H1 (cell line): ENCODE measurements at regions not wholly inside any gene's neighbourhood (a gene's known extent, or its start where the extent isn't known, plus 50 kb on each side); places are given as distances from the start of the nearest gene placed in this dataset.

Experiments used
- CTCF ChIA-PET: fragments of 300-600 bp; sonication (Branson Sonifier 250); formaldehyde crosslinking; loops from one replicate; lab custom pipeline; 2021; ENCODE audit not compliant: partially characterized antibody; lab: Charles Lee
- POLR2A ChIA-PET: fragments of 300-600 bp; sonication (Branson Sonifier 250); formaldehyde crosslinking; loops from one replicate; lab custom pipeline; 2021; ENCODE audit warnings: inconsistent platforms; ENCODE audit not compliant: partially characterized antibody; lab: Charles Lee
- DNase-seq, 2 experiments: peaks; one replicate each; pipeline versions ENCODE4 v3.0.0 to v3.0.0-alpha.2; 2010 to 2022; ENCODE audit warnings: low spot score in 2 of 2, low read depth in 1 of 2, mixed read lengths in 1 of 2
- FAIRE-seq: peaks from 2 replicates; lab custom pipeline; 2011; peaks lifted over from hg19 to GRCh38; lab: Jason Lieb, UNC
- H2AFZ ChIP-seq: 2 replicates; pipeline ENCODE4 v1.8.1; 2012; ENCODE audit warnings: low read length, inconsistent platforms
- H2AK5ac ChIP-seq: 2 replicates; pipeline ENCODE4 v1.6.1; 2013; ENCODE audit warnings: low read depth, low read length
- H2BK120ac ChIP-seq: replicated peaks from 2 replicates; pipeline ENCODE3; 2013; ENCODE audit warnings: low read depth, low read length, inconsistent platforms
- H2BK12ac ChIP-seq: 2 replicates; pipeline ENCODE4 v1.6.1; 2013; ENCODE audit warnings: low read depth, low read length
- H2BK15ac ChIP-seq: 2 replicates; pipeline ENCODE4 v1.6.1; 2013; ENCODE audit warnings: low read length
- H2BK20ac ChIP-seq: 2 replicates; pipeline ENCODE4 v1.6.1; 2013; ENCODE audit warnings: low read length
- H2BK5ac ChIP-seq: 2 replicates; pipeline ENCODE4 v1.6.1; 2013; ENCODE audit warnings: low read depth, low read length
- H3K14ac ChIP-seq: 2 replicates; pipeline ENCODE4 v1.6.1; 2013; ENCODE audit warnings: inconsistent platforms; ENCODE audit not compliant: insufficient read length
- H3K18ac ChIP-seq: 2 replicates; pipeline ENCODE4 v1.6.1; 2013; ENCODE audit warnings: low read length; ENCODE audit errors: extremely low read depth
- H3K23ac ChIP-seq: 2 replicates; pipeline ENCODE4 v1.6.1; 2013; ENCODE audit warnings: inconsistent platforms; ENCODE audit not compliant: insufficient read length
- H3K23me2 ChIP-seq: 2 replicates; pipeline ENCODE4 v1.6.1; 2013; ENCODE audit warnings: low read depth, low read length
- H3K27ac ChIP-seq: 2 replicates; pipeline ENCODE4 v1.6.1; 2011; ENCODE audit warnings: low read depth, low read length, inconsistent platforms
- H3K27me3 ChIP-seq, 4 experiments: replicated peaks in 1 of 4; 1 replicate in 1 of 4; 2 replicates in 3 of 4; pipeline versions ENCODE4 v1.6.1 to v1.8.1; 2011 to 2013; ENCODE audit warnings: low read length in 3 of 4, mild to moderate bottlenecking in 3 of 4, inconsistent platforms in 2 of 4, mixed read lengths in 2 of 4, moderate library complexity in 1 of 4; ENCODE audit not compliant: control insufficient read depth in 3 of 4, insufficient read depth in 3 of 4; ENCODE audit errors: extremely low read depth in 1 of 4
- H3K36me3 ChIP-seq, 4 experiments: 2 replicates each; pipeline versions ENCODE4 v1.6.1 to v1.8.1; 2011 to 2013; ENCODE audit warnings: mild to moderate bottlenecking in 4 of 4, low read length in 3 of 4, moderate library complexity in 2 of 4, control low read depth in 1 of 4, inconsistent platforms in 1 of 4; ENCODE audit not compliant: insufficient read depth in 4 of 4, control insufficient read depth in 2 of 4
- H3K4ac ChIP-seq: replicated peaks from 2 replicates; pipeline ENCODE3; 2013; ENCODE audit warnings: low read length, low read depth, mixed read lengths, inconsistent platforms; ENCODE audit not compliant: insufficient read length
- H3K4me1 ChIP-seq, 4 experiments: replicated peaks in 1 of 4; 1 replicate in 1 of 4; 2 replicates in 3 of 4; pipeline versions ENCODE4 v1.6.1 to v1.8.1; 2011 to 2013; ENCODE audit warnings: low read length in 3 of 4, inconsistent platforms in 2 of 4, mixed read lengths in 1 of 4; ENCODE audit not compliant: insufficient read depth in 4 of 4, control insufficient read depth in 3 of 4
- H3K4me2 ChIP-seq, 2 experiments: 2 replicates each; pipeline versions ENCODE4 v1.6.1 to v1.8.1; 2011 to 2013; ENCODE audit warnings: low read depth in 2 of 2, low read length in 2 of 2, control low read depth in 1 of 2, inconsistent platforms in 1 of 2, mild to moderate bottlenecking in 1 of 2; ENCODE audit not compliant: insufficient read depth in 1 of 2
- H3K4me3 ChIP-seq, 4 experiments: fragments of 200-600, 300-600 bp in 1 of 4; sonication (generic), shearing (Covaris generic), sonication (Bioruptor Twin) in 1 of 4; 2 replicates each; pipeline versions ENCODE4 v1.5.1 to v1.8.1; 2011 to 2016; ENCODE audit warnings: low read length in 4 of 4, low read depth in 3 of 4, control low read depth in 2 of 4, inconsistent platforms in 2 of 4, mild to moderate bottlenecking in 2 of 4, mixed read lengths in 1 of 4, moderate library complexity in 1 of 4; ENCODE audit not compliant: insufficient read depth in 2 of 4; ENCODE audit errors: extremely low read depth in 1 of 4
- H3K56ac ChIP-seq: replicated peaks from 2 replicates; pipeline ENCODE3; 2013; ENCODE audit warnings: low read depth, mild to moderate bottlenecking, mixed read lengths, low read length, inconsistent platforms; ENCODE audit not compliant: insufficient read length
- H3K79me1 ChIP-seq: 2 replicates; pipeline ENCODE4 v1.6.1; 2013; ENCODE audit warnings: low read depth, low read length, control low read depth
- H3K79me2 ChIP-seq, 2 experiments: 2 replicates each; pipeline versions ENCODE4 v1.6.1 to v1.8.1; 2012 to 2013; ENCODE audit warnings: low read length in 2 of 2, mild to moderate bottlenecking in 2 of 2, inconsistent platforms in 1 of 2; ENCODE audit not compliant: insufficient read depth in 2 of 2, control insufficient read depth in 1 of 2
- H3K9ac ChIP-seq, 4 experiments: replicated peaks in 1 of 4; 1 replicate in 1 of 4; 2 replicates in 3 of 4; pipeline versions ENCODE4 v1.6.1 to v1.8.1; 2011 to 2013; ENCODE audit warnings: low read depth in 3 of 4, low read length in 3 of 4, control low read depth in 2 of 4, mild to moderate bottlenecking in 2 of 4, moderate library complexity in 2 of 4, inconsistent platforms in 1 of 4; ENCODE audit errors: extremely low read depth in 1 of 4
- H3K9me3 ChIP-seq, 2 experiments: 2 replicates each; pipeline versions ENCODE4 v1.6.1 to v1.8.1; 2012 to 2013; ENCODE audit warnings: mild to moderate bottlenecking in 2 of 2, moderate library complexity in 2 of 2, control low read depth in 1 of 2, inconsistent platforms in 1 of 2, low read depth in 1 of 2, low read length in 1 of 2, mixed read lengths in 1 of 2; ENCODE audit not compliant: insufficient read depth in 2 of 2
- H4K20me1 ChIP-seq, 2 experiments: replicated peaks in 1 of 2; 2 replicates each; pipeline versions ENCODE3 to v1.8.1; 2011 to 2013; ENCODE audit warnings: inconsistent platforms in 2 of 2, low read length in 2 of 2, mild to moderate bottlenecking in 1 of 2; ENCODE audit not compliant: insufficient read depth in 2 of 2, control insufficient read depth in 1 of 2
- H4K5ac ChIP-seq: 2 replicates; pipeline ENCODE4 v1.6.1; 2013; ENCODE audit warnings: low read length, low read depth, mixed read lengths, inconsistent platforms; ENCODE audit not compliant: insufficient read length
- H4K8ac ChIP-seq: 2 replicates; pipeline ENCODE4 v1.8.0; 2013; ENCODE audit warnings: mild to moderate bottlenecking, moderate library complexity, low read length, inconsistent platforms; ENCODE audit not compliant: insufficient read depth; ENCODE audit errors: extremely low read depth
- H4K91ac ChIP-seq: replicated peaks from 2 replicates; pipeline ENCODE3; 2013; ENCODE audit warnings: low read length, mixed read lengths, inconsistent platforms; ENCODE audit not compliant: insufficient read length
- ASH2L ChIP-seq: fragments of 200-600, 300-600 bp; sonication (generic); IDR thresholded peaks from one replicate; pipeline ENCODE4 v1.7.1; 2017; ENCODE audit warnings: low read length
- CBX5 ChIP-seq: fragments of 300-800, 300-1000 bp; sonication (generic); IDR thresholded peaks from 2 replicates; pipeline ENCODE4 v1.7.1; 2016; ENCODE audit warnings: antibody characterized with exemption, low read length, low read depth
- CHD1 ChIP-seq: IDR thresholded peaks from 2 replicates; pipeline ENCODE4 v1.6.1; 2012; ENCODE audit warnings: low read depth, low read length, improper control_type of control experiment
- CTCF ChIP-seq, 3 experiments: IDR thresholded peaks; 1 replicate in 2 of 3; 2 replicates in 1 of 3; pipeline versions ENCODE4 v1.5.1 to v1.6.1; 2011; ENCODE audit warnings: low read length in 3 of 3, mild to moderate bottlenecking in 3 of 3, inconsistent platforms in 2 of 3, low read depth in 1 of 3, moderate library complexity in 1 of 3; ENCODE audit not compliant: insufficient read depth in 1 of 3; ENCODE audit errors: control extremely low read depth in 1 of 3
- JUN ChIP-seq: IDR thresholded peaks from 2 replicates; pipeline ENCODE4 v1.6.1; 2011; ENCODE audit warnings: low read depth, mild to moderate bottlenecking, improper control_type of control experiment, low read length
- KDM5A ChIP-seq: fragments of 200-600 bp; IDR thresholded peaks from 2 replicates; pipeline ENCODE4 v1.7.1; 2012; ENCODE audit warnings: mild to moderate bottlenecking, low read length, inconsistent platforms, mixed read lengths
- SP1 ChIP-seq: IDR thresholded peaks from 2 replicates; pipeline ENCODE4 v1.6.1; 2011; ENCODE audit warnings: low read depth, low read length
- SRF ChIP-seq: IDR thresholded peaks from 2 replicates; pipeline ENCODE4 v1.6.1; 2011; ENCODE audit warnings: mild to moderate bottlenecking, low read depth, low read length, moderate library complexity
- TBP ChIP-seq: IDR thresholded peaks from 2 replicates; pipeline ENCODE4 v1.6.1; 2011; ENCODE audit warnings: low read depth, low read length, improper control_type of control experiment
- YY1 ChIP-seq: IDR thresholded peaks from 2 replicates; pipeline ENCODE4 v1.6.1; 2011; ENCODE audit warnings: low read depth, mild to moderate bottlenecking, low read length
- WGBS, 2 experiments: shearing (Covaris generic) in 1 of 2; methylation state at CpG; one replicate each; pipeline versions ENCODE4 v1.1.6 to v1.1.7; 2013 to 2015; ENCODE audit warnings: low lambda C conversion rate in 2 of 2, mixed read lengths in 2 of 2, inconsistent platforms in 1 of 2, low coverage in 1 of 2, missing lambda C conversion rate in 1 of 2; ENCODE audit not compliant: insufficient replicate concordance in 2 of 2, insufficient coverage in 1 of 2, insufficient read length in 1 of 2; ENCODE audit errors: extremely low coverage in 1 of 2, missing lambda C conversion rate in 1 of 2; 5-methylcytosine and 5-hydroxymethylcytosine counted together

GRCh38 chr13:87940776-87941175 lies 269.6 kb downstream of the SLITRK5 start:
- no peak overlapping the region for H4K91ac ChIP-seq
- no peak overlapping the region for H2AFZ ChIP-seq
- WGBS, 2 experiments, result 94% methylated on average over 1 of the region's 1 CpG; no CpG with 5 or more reads in 1 of the 2 experiments
- ChIA-PET POLR2A (no interaction called here), CTCF (no interaction called here)
- no peak for FAIRE-seq
- no peaks in the 10 kb centered on the region for H3K9me3 ChIP-seq
- no peak overlapping the region for H3K4me3 ChIP-seq
- DNase-seq, result no peak
- no peak overlapping the region for H2BK5ac ChIP-seq
- no peaks in the 10 kb centered on the region for H3K23me2 ChIP-seq
- H3K4me1 ChIP-seq, result no peaks in the 10 kb centered on the region
- H3K27me3 ChIP-seq, result no peaks in the 10 kb centered on the region
- H3K4ac ChIP-seq, result no peak overlapping the region
- H2AK5ac ChIP-seq, result no peak overlapping the region
- no peak overlapping the region for H2BK20ac ChIP-seq
- no peaks in the 10 kb centered on the region for H4K20me1 ChIP-seq
- no peak overlapping the region for H3K18ac ChIP-seq
- H3K4me2 ChIP-seq, result no peak overlapping the region
- H3K79me2 ChIP-seq, result no peaks in the 10 kb centered on the region
- H4K8ac ChIP-seq, result no peak overlapping the region
- H2BK12ac ChIP-seq, result no peak overlapping the region
- H2BK120ac ChIP-seq, result no peak overlapping the region
- H4K5ac ChIP-seq, result no peak overlapping the region
- H3K56ac ChIP-seq, result no peak overlapping the region
- no peak overlapping the region for H3K14ac ChIP-seq
- H3K23ac ChIP-seq, result no peak overlapping the region
- H3K79me1 ChIP-seq, result no peaks in the 10 kb centered on the region
- no peak overlapping the region for H3K27ac ChIP-seq
- no peaks in the 10 kb centered on the region for H3K36me3 ChIP-seq
- H3K9ac ChIP-seq, result no peak overlapping the region
- no peak overlapping the region for H2BK15ac ChIP-seq
- TF ChIP-seq SP1 (no peak), CTCF (IDR thresholded peaks at IDR 0.05; ENCODE audit: control extremely low read depth in 1 of 3, insufficient read depth in 1 of 3, low read depth in 1 of 3, low read length in 3 of 3) (no peak), ASH2L (no peak), CHD1 (no peak), JUN (no peak), YY1 (no peak), KDM5A (no peak), TBP (no peak), CBX5 (no peak), SRF (no peak)
